ENCODE measurements at regions not wholly inside any gene's neighbourhood (a gene's known extent, or its start where the extent isn't known, plus 50 kb on each side); places are given as distances from the start of the nearest gene placed in this dataset.

- no peaks in the 10 kb centered on the region for H3K9me2 ChIP-seq (ENCODE audit: insufficient read depth)
- H3K4me3 ChIP-seq, result no peak overlapping the region
- TF ChIP-seq CTCF (conservative IDR thresholded peaks at IDR 0.05) (no peak), EZH2 (IDR thresholded peaks at IDR 0.05; ENCODE audit: low read depth) (no peak)
- peaks cover 5% of the 10 kb centered on the region; the same call in 1 of the 2 replicates for H3K9me3 ChIP-seq (ENCODE audit: insufficient read depth, low read depth)
- no peak overlapping the region for H3K27ac ChIP-seq
- no peaks in the 10 kb centered on the region for H3K36me3 ChIP-seq (ENCODE audit: low read depth)
- no TSS peak for BruUV-seq (replicated peaks)
- no peaks in the 10 kb centered on the region for H3K4me1 ChIP-seq (replicated peaks; ENCODE audit: insufficient read depth)
- no peaks in the 10 kb centered on the region for H4K20me1 ChIP-seq (ENCODE audit: insufficient read depth)
- H3K79me2 ChIP-seq (ENCODE audit: low read depth), result no peaks in the 10 kb centered on the region
- H3K4me2 ChIP-seq, result no peak overlapping the region
- no peaks in the 10 kb centered on the region for H3F3A ChIP-seq (ENCODE audit: insufficient read depth, low read depth)
- CTCF ChIA-PET, result no interaction called here
- no peak overlapping the region for H2AFZ ChIP-seq
- DNase-seq, result no peak
- H3K27me3 ChIP-seq (ENCODE audit: insufficient read depth, low read depth), result no peaks in the 10 kb centered on the region
- intact Hi-C loops (cut with micrococcal nuclease; ENCODE audit: unreplicated experiment), result no loop called here
- POLR2A ChIA-PET (ENCODE audit: unreplicated experiment), result no interaction called here
These were observed 167.0 kb downstream of the PTH2R start for GRCh38 chr2:208573569-208573968.

GRCh38 chr2:208579678-208580077 is 173.1 kb downstream of the PTH2R start:
- no peaks in the 10 kb centered on the region for H3F3A ChIP-seq (ENCODE audit: insufficient read depth, low read depth)
- peaks cover 5% of the 10 kb centered on the region; the same call in 1 of the 2 replicates for H3K9me3 ChIP-seq (ENCODE audit: insufficient read depth, low read depth)
- no peak overlapping the region for H3K4me2 ChIP-seq
- H3K4me3 ChIP-seq, result no peak overlapping the region
- intact Hi-C loops (cut with micrococcal nuclease; ENCODE audit: unreplicated experiment), result no loop called here
- ChIA-PET CTCF (no interaction called here), POLR2A (ENCODE audit: unreplicated experiment) (no interaction called here)
- no peaks in the 10 kb centered on the region for H3K36me3 ChIP-seq (ENCODE audit: low read depth)
- no peaks in the 10 kb centered on the region for H3K9me2 ChIP-seq (ENCODE audit: insufficient read depth)
- TF ChIP-seq EZH2 (IDR thresholded peaks at IDR 0.05; ENCODE audit: low read depth) (no peak), CTCF (conservative IDR thresholded peaks at IDR 0.05) (no peak)
- H2AFZ ChIP-seq, result no peak overlapping the region
- no peaks in the 10 kb centered on the region for H4K20me1 ChIP-seq (ENCODE audit: insufficient read depth)
- DNase-seq, result no peak
- no peak overlapping the region for H3K27ac ChIP-seq
- BruUV-seq (replicated peaks), result no TSS peak
- H3K4me1 ChIP-seq (replicated peaks; ENCODE audit: insufficient read depth), result no peaks in the 10 kb centered on the region
- no peaks in the 10 kb centered on the region for H3K27me3 ChIP-seq (ENCODE audit: insufficient read depth, low read depth)
- H3K79me2 ChIP-seq (ENCODE audit: low read depth), result no peaks in the 10 kb centered on the region

- no peaks in the 10 kb centered on the region for H3K9me2 ChIP-seq (ENCODE audit: insufficient read depth)
- no peaks in the 10 kb centered on the region for H3K36me3 ChIP-seq (ENCODE audit: low read depth)
- H3K4me3 ChIP-seq, result no peak overlapping the region
- H3K27ac ChIP-seq, result no peak overlapping the region
- H3F3A ChIP-seq (ENCODE audit: insufficient read depth, low read depth), result no peaks in the 10 kb centered on the region
- intact Hi-C loops (cut with micrococcal nuclease; ENCODE audit: unreplicated experiment), result no loop called here
- H3K79me2 ChIP-seq (ENCODE audit: low read depth), result no peaks in the 10 kb centered on the region
- no peak for DNase-seq
- H3K4me2 ChIP-seq, result no peak overlapping the region
- ChIA-PET CTCF (no interaction called here), POLR2A (ENCODE audit: unreplicated experiment) (no interaction called here)
- H3K9me3 ChIP-seq (ENCODE audit: insufficient read depth, low read depth), result no peaks in the 10 kb centered on the region
- H4K20me1 ChIP-seq (ENCODE audit: insufficient read depth), result no peaks in the 10 kb centered on the region
- no peaks in the 10 kb centered on the region for H3K4me1 ChIP-seq (replicated peaks; ENCODE audit: insufficient read depth)
- no peak overlapping the region for H2AFZ ChIP-seq
- H3K27me3 ChIP-seq (ENCODE audit: insufficient read depth, low read depth), result no peaks in the 10 kb centered on the region
- BruUV-seq (replicated peaks), result no TSS peak
- TF ChIP-seq CTCF (conservative IDR thresholded peaks at IDR 0.05) (no peak), EZH2 (IDR thresholded peaks at IDR 0.05; ENCODE audit: low read depth) (no peak)
These were observed 177.9 kb downstream of the PTH2R start for GRCh38 chr2:208584378-208584985.
